HEK293T (cell line): ENCODE measurements at regions not wholly inside any gene's neighbourhood (a gene's known extent, or its start where the extent isn't known, plus 50 kb on each side); places are given as distances from the start of the nearest gene placed in this dataset.
"Not testable (repeated sequence)": the region's sequence is repeated elsewhere in the genome, so short reads cannot be mapped to it uniquely, and the experiment has no call there.

ENCODE experiments used
- CTCF ChIA-PET: fragments of 350-600 bp; formaldehyde crosslinking; extraction: SDS; loops from one replicate; lab custom pipeline; 2021; ENCODE audit warnings: antibody characterized with exemption, inconsistent platforms; lab: Yijun Ruan, JAX
- POLR2A ChIA-PET: fragments of 350-600 bp; formaldehyde crosslinking; extraction: SDS; loops from one replicate; lab custom pipeline; 2020; ENCODE audit warnings: antibody characterized with exemption, inconsistent platforms; lab: Yijun Ruan, JAX
- DNase-seq: peaks from one replicate; pipeline ENCODE4 v3.0.0; 2012; ENCODE audit warnings: mixed read lengths; ENCODE audit errors: extremely low spot score
- ARNT ChIP-seq: fragments of 450-650 bp; IDR thresholded peaks from 2 replicates; pipeline ENCODE4 v1.6.1; 2017; ENCODE audit warnings: mild to moderate bottlenecking
- BHLHE40 ChIP-seq: fragments of 450-650 bp; IDR thresholded peaks from 2 replicates; pipeline ENCODE4 v1.6.1; 2016; ENCODE audit warnings: mild to moderate bottlenecking, moderate library complexity, borderline replicate concordance
- CTBP1 ChIP-seq: fragments of 450-650 bp; IDR thresholded peaks from 2 replicates; pipeline ENCODE4 v1.6.1; 2016; ENCODE audit warnings: borderline replicate concordance
- ELF4 ChIP-seq: fragments of 450-650 bp; IDR thresholded peaks from 2 replicates; pipeline ENCODE4 v1.6.1; 2017; ENCODE audit warnings: antibody characterized with exemption
- FOXA1 ChIP-seq: fragments of 450-650 bp; IDR thresholded peaks from 2 replicates; pipeline ENCODE4 v1.6.1; 2016; ENCODE audit warnings: mild to moderate bottlenecking
- FOXK2 ChIP-seq: fragments of 450-650 bp; IDR thresholded peaks from 2 replicates; pipeline ENCODE4 v1.6.1; 2016; ENCODE audit warnings: mild to moderate bottlenecking
- FOXM1 ChIP-seq: fragments of 450-650 bp; IDR thresholded peaks from 2 replicates; pipeline ENCODE4 v1.6.1; 2017; ENCODE audit warnings: mild to moderate bottlenecking, borderline replicate concordance
- HDGF ChIP-seq: fragments of 450-650 bp; IDR thresholded peaks from 2 replicates; pipeline ENCODE4 v1.6.1; 2017; ENCODE audit warnings: antibody characterized with exemption, borderline replicate concordance
- L3MBTL2 ChIP-seq: fragments of 450-650 bp; conservative IDR thresholded peaks from 2 replicates; pipeline ENCODE4 v1.6.1; 2016; ENCODE audit warnings: mild to moderate bottlenecking
- LEF1 ChIP-seq: fragments of 450-650 bp; IDR thresholded peaks from 2 replicates; pipeline ENCODE4 v1.6.1; 2017; ENCODE audit warnings: mild to moderate bottlenecking, borderline replicate concordance
- NFRKB ChIP-seq: fragments of 450-650 bp; IDR thresholded peaks from 2 replicates; pipeline ENCODE4 v1.6.1; 2016; ENCODE audit warnings: mild to moderate bottlenecking, moderate library complexity
- SP1 ChIP-seq: fragments of 450-650 bp; IDR thresholded peaks from 2 replicates; pipeline ENCODE4 v1.6.1; 2017
- SUZ12 ChIP-seq: fragments of 450-650 bp; IDR thresholded peaks from 2 replicates; pipeline ENCODE4 v1.6.1; 2016; ENCODE audit warnings: mild to moderate bottlenecking
- TARDBP ChIP-seq: fragments of 450-650 bp; IDR thresholded peaks from 2 replicates; pipeline ENCODE4 v1.6.1; 2016
- ZNF384 ChIP-seq: fragments of 450-650 bp; IDR thresholded peaks from 2 replicates; pipeline ENCODE4 v1.6.1; 2016
- TF ChIP-seq, protein P1 (sequence below): fragments of 450-650 bp; IDR thresholded peaks from 2 replicates; pipeline ENCODE4 v1.6.1; 2016

DNA sequence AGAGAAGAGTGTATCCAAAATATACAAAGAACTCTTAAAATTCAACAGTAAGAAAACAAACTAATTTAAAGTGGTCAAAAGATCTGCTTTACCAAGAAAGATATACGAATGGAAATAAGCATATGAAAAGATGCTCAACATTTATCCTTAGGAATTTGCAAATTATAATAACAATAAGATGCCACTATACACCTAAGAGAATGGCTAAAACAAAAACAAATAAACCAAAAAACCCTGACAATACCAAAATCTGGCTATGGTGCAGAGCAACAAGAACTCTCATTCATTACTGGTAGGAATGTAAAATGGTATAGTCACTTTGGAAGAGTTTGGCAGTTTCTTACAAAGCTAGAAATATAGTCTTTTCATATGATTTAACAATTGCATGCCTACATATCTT lies 545.7 kb upstream of the AGA start:
- TF ChIP-seq LEF1, result no peak
- TF ChIP-seq SUZ12, result no peak
- TF ChIP-seq TARDBP, result no peak
- TF ChIP-seq SP1, result no peak
- TF ChIP-seq, protein P1, sequence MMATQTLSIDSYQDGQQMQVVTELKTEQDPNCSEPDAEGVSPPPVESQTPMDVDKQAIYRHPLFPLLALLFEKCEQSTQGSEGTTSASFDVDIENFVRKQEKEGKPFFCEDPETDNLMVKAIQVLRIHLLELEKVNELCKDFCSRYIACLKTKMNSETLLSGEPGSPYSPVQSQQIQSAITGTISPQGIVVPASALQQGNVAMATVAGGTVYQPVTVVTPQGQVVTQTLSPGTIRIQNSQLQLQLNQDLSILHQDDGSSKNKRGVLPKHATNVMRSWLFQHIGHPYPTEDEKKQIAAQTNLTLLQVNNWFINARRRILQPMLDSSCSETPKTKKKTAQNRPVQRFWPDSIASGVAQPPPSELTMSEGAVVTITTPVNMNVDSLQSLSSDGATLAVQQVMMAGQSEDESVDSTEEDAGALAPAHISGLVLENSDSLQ, result no peak
- TF ChIP-seq CTBP1, result no peak
- TF ChIP-seq FOXM1, result no peak
- TF ChIP-seq ARNT, result no peak
- no peak for TF ChIP-seq HDGF
- TF ChIP-seq BHLHE40, result no peak
- no peak for TF ChIP-seq L3MBTL2
- no peak for TF ChIP-seq FOXA1
- no peak for TF ChIP-seq NFRKB
- TF ChIP-seq FOXK2, result no peak
- TF ChIP-seq ELF4, result no peak
- no peak for DNase-seq
- CTCF ChIA-PET, result no interaction called here
- POLR2A ChIA-PET, result no interaction called here

- no peak for DNase-seq
- POLR2A ChIA-PET, result no interaction called here
- CTCF ChIA-PET, result no interaction called here
- TF ChIP-seq ARNT (no peak), NFRKB (no peak), L3MBTL2 (no peak), BHLHE40 (no peak), TARDBP (no peak), FOXM1 (no peak), FOXK2 (no peak)
Observed at GRCh38 chr4:177989503-177990201, 547.4 kb upstream of the AGA start.

DNA sequence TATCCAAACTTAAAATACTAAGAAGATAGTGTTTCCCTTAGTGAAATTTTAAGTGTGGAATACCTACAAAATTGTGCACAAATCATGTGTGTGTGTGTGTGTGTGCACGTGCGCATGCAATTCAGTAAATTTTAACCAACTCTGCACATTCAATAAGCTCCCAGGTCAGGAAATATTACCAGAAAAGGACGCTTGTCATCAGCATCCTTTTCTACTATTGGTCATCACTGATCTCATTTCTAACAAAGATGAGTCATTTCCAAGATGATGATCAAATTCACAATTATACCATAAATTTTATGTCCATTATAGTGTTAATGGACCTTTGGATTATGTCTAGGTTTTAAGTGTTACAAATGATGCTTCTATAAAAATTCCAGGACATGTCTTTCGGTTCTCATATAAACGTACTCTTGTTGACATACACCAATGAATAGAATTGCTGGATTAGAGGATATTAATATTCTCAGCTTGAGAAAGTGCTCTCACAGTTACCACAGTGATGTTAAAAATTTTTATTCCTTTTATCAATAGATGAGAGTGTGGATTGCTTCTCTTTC lies 560.9 kb upstream of the AGA start:
- DNase-seq, result no peak
- CTCF ChIA-PET, result interaction anchor here (0.6 kb wide), 1 partner anchor 37 kb away, joined by 3 read pairs; no protein-coding TSS in a partner anchor
- POLR2A ChIA-PET, result no interaction called here
- TF ChIP-seq ELF4, result no peak
- no peak for TF ChIP-seq ZNF384
- no peak for TF ChIP-seq FOXA1
- no peak for TF ChIP-seq BHLHE40
- TF ChIP-seq SUZ12, result no peak
- TF ChIP-seq, protein P1, result no peak
- no peak for TF ChIP-seq TARDBP
- TF ChIP-seq FOXM1, result no peak
- no peak for TF ChIP-seq CTBP1
- TF ChIP-seq FOXK2, result no peak
- no peak for TF ChIP-seq SP1
- TF ChIP-seq L3MBTL2, result no peak
- no peak for TF ChIP-seq NFRKB
- no peak for TF ChIP-seq ARNT
- no peak for TF ChIP-seq LEF1

DNA sequence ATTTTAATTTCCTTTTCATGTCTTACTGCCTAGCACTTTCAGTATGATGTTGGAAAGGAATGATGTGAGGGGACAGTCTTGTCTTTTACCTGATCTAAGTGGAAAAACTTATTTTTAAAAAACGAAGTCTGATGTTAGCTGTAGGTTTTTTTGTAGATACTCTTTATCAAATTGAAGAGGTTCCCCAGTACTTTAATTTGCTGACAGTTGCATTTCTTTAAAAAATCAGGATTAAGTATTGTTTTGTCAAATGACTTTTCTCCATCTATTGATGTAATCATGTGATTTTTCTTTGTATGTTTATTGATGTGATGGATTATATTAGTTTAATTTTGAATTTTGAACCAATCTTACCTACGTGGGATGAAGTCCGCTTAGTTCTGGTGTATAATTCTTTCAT lies 568.4 kb upstream of the AGA start:
- TF ChIP-seq FOXA1 (no peak), CTBP1 (no peak), ARNT (no peak), FOXM1 (no peak), L3MBTL2 (no peak)
- TF ChIP-seq, protein P1, result no peak
- POLR2A ChIA-PET, result no interaction called here
- no peak for DNase-seq
- CTCF ChIA-PET, result no interaction called here

DNA sequence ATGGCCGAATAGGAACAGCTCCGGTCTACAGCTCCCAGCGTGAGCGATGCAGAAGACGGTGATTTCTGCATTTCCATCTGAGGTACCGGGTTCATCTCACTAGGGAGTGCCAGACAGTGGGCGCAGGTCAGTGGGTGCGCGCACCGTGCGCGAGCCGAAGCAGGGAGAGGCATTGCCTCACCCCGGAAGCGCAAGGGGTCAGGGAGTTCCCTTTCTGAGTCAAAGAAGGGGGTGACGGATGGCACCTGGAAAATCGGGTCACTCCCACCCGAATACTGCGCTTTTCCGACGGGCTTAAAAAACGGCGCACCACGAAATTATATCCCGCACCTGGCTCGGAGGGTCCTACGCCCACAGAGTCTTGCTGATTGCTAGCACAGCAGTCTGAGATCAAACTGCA lies 572.8 kb upstream of the AGA start:
- POLR2A ChIA-PET, CTCF ChIA-PET, DNase-seq: not testable (repeated sequence)

DNA sequence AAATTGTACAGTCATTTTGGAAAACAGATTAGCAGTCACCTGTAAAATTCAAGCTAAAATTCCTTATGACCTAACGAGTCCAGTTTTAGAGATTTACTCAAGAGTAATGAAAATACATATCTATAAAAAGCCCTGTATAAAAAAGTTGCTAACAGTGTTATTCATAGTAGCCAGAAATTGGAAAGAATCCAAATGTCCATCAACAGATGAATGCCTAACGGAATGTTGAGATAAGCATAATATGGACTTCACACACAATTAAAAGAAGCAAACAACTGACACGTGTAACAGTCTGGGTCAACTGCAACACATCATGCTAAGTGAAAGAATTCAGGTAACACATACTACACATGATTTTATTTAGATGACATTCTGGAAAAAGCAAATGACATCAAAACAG lies 584.8 kb upstream of the AGA start:
- POLR2A ChIA-PET, result no interaction called here

GRCh38 chr4:178027796-178028195 lies 585.6 kb upstream of the AGA start:
- CTCF ChIA-PET, result no interaction called here
- DNase-seq, result no peak
- POLR2A ChIA-PET, result no interaction called here
- TF ChIP-seq FOXM1 (no peak), SUZ12 (no peak), TARDBP (no peak), HDGF (no peak), FOXA1 (no peak), NFRKB (no peak), SP1 (no peak), ZNF384 (no peak), ELF4 (no peak), CTBP1 (no peak), FOXK2 (no peak), ARNT (no peak), BHLHE40 (no peak), L3MBTL2 (no peak), LEF1 (no peak)
- TF ChIP-seq, protein P1, result no peak

More for the DNA sequence above, 584.8 kb upstream of the AGA start:
- no peak for DNase-seq
- no peak for TF ChIP-seq BHLHE40
- TF ChIP-seq L3MBTL2, result no peak
- CTCF ChIA-PET, result no interaction called here
